ENCODE measurements at regions not wholly inside any gene's neighbourhood (a gene's known extent, or its start where the extent isn't known, plus 50 kb on each side); places are given as distances from the start of the nearest gene placed in this dataset.

GRCh38 chr1:199226163-199226562 is 587.3 kb downstream of the PTPRC start:
- CTCF ChIA-PET = no interaction called here
- POLR2A ChIA-PET = no interaction called here
- Histone ChIP-seq H3K4me3 (ENCODE audit: low read depth, low read length) (no peak overlapping the region), H3K4me1 (ENCODE audit: control insufficient read depth, insufficient read depth, low read length) (no peaks in the 10 kb centered on the region; the same call in 1 of the 2 replicates), H3K36me3 (ENCODE audit: control insufficient read depth in 2 of 2, insufficient read depth in 1 of 2, low read length in 2 of 2) (no peaks in the 10 kb centered on the region), H3K9me3 (ENCODE audit: control insufficient read depth, insufficient read depth, low read depth, low read length) (no peaks in the 10 kb centered on the region; the same call in 1 of the 2 replicates), H3K27ac (ENCODE audit: extremely low read depth, low read depth, low read length) (no peak overlapping the region)
- TF ChIP-seq ZSCAN16 (tag by site-specific recombination; IDR thresholded peaks at IDR 0.05) = no peak

DNA sequence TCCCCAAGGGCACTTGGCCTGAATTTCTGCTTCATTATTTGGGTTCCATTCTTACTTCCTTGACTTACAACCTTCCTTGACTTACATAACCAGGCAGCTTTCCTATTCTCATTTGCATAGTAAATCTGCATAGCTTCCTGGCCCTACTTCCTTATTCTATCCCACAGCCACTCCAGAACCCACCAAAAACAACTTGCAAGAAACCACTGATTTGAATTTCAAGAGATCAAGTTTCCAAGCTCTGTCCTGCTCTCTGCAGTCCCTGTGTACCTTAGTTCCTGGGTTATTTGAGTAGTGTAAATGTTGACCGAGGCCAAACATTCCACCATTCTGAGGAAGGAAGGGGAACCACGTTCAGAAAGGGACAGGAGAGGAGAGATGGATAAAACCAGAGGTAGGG is 603.3 kb downstream of the PTPRC start:
- Histone ChIP-seq H3K9me3 (ENCODE audit: control insufficient read depth, insufficient read depth, low read depth, low read length) (no peaks in the 10 kb centered on the region), H3K4me1 (ENCODE audit: control insufficient read depth, insufficient read depth, low read length) (no peaks in the 10 kb centered on the region), H3K4me3 (ENCODE audit: low read depth, low read length) (no peak overlapping the region), H3K36me3 (ENCODE audit: control insufficient read depth in 2 of 2, insufficient read depth in 1 of 2, low read length in 2 of 2) (no peaks in the 10 kb centered on the region), H3K27ac (ENCODE audit: extremely low read depth, low read depth, low read length) (no peak overlapping the region)
- POLR2A ChIA-PET = no interaction called here
- TF ChIP-seq, protein P1, sequence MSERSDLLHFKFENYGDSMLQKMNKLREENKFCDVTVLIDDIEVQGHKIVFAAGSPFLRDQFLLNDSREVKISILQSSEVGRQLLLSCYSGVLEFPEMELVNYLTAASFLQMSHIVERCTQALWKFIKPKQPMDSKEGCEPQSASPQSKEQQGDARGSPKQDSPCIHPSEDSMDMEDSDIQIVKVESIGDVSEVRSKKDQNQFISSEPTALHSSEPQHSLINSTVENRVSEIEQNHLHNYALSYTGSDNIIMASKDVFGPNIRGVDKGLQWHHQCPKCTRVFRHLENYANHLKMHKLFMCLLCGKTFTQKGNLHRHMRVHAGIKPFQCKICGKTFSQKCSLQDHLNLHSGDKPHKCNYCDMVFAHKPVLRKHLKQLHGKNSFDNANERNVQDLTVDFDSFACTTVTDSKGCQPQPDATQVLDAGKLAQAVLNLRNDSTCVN (tag by site-specific recombination; optimal IDR thresholded peaks at IDR 0.05) = no peak
- TF ChIP-seq ZNF214 (tag by site-specific recombination; IDR thresholded peaks at IDR 0.05; ENCODE audit: borderline replicate concordance) (no peak), YY2 (tag by site-specific recombination; IDR thresholded peaks at IDR 0.05) (no peak), ZNF785 (tag by site-specific recombination; IDR thresholded peaks at IDR 0.05) (no peak), ZNF610 (tag by site-specific recombination; IDR thresholded peaks at IDR 0.05; ENCODE audit: borderline replicate concordance) (no peak), PATZ1 (tag by site-specific recombination; IDR thresholded peaks at IDR 0.05) (no peak), HIC1 (tag by site-specific recombination; IDR thresholded peaks at IDR 0.05) (no peak), ZFHX2 (tag by site-specific recombination; conservative IDR thresholded peaks at IDR 0.05) (no peak), ZNF23 (tag by site-specific recombination; IDR thresholded peaks at IDR 0.05; ENCODE audit: borderline replicate concordance) (no peak)
- TF ChIP-seq, protein P2, sequence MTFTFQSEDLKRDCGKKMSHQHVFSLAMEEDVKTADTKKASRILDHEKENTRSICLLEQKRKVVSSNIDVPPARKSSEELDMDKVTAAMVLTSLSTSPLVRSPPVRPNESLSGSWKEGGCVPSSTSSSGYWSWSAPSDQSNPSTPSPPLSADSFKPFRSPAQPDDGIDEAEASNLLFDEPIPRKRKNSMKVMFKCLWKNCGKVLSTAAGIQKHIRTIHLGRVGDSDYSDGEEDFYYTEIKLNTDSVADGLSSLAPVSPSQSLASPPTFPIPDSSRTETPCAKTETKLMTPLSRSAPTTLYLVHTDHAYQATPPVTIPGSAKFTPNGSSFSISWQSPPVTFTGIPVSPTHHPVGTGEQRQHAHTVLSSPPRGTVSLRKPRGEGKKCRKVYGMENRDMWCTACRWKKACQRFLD (tag by site-specific recombination; IDR thresholded peaks at IDR 0.05) = no peak
- TF ChIP-seq, protein P3, sequence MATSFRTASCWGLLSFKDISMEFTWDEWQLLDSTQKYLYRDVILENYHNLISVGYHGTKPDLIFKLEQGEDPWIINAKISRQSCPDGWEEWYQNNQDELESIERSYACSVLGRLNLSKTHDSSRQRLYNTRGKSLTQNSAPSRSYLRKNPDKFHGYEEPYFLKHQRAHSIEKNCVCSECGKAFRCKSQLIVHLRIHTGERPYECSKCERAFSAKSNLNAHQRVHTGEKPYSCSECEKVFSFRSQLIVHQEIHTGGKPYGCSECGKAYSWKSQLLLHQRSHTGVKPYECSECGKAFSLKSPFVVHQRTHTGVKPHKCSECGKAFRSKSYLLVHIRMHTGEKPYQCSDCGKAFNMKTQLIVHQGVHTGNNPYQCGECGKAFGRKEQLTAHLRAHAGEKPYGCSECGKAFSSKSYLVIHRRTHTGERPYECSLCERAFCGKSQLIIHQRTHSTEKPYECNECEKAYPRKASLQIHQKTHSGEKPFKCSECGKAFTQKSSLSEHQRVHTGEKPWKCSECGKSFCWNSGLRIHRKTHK (tag by site-specific recombination; IDR thresholded peaks at IDR 0.05) = no peak
- CTCF ChIA-PET = interaction anchor here (0.9 to 2.9 kb wide), 2 partner anchors 469 to 483 kb away, joined by 3 to 11 read pairs; no protein-coding TSS in a partner anchor

DNA sequence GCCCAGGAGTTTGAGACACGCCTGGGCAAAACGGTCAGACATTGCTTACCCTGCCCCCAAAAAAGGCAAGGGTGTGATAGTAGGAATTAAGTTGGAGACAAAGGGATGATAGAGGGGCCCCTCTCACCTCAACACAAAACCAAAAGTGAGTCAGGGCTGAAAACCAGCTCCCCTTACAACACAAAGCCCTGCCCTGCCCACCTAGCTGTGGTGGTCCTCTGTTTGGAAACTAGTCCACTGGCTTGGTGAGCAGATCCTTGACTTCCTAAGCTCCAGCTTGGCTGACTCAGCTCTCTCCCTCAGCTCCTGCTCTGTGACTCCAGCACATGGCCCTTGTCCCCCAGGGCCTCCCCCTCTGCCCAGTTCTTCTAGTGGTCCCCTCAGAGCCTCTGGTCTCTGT is 603.8 kb downstream of the PTPRC start:
- no peak for TF ChIP-seq RBAK (tag by site-specific recombination; IDR thresholded peaks at IDR 0.05)
- TF ChIP-seq ZBTB8A (tag by site-specific recombination; IDR thresholded peaks at IDR 0.05) = no peak
- Histone ChIP-seq H3K27ac (ENCODE audit: extremely low read depth, low read depth, low read length) (no peak overlapping the region), H3K4me1 (ENCODE audit: control insufficient read depth, insufficient read depth, low read length) (no peaks in the 10 kb centered on the region), H3K9me3 (ENCODE audit: control insufficient read depth, insufficient read depth, low read depth, low read length) (no peaks in the 10 kb centered on the region), H3K4me3 (ENCODE audit: low read depth, low read length) (no peak overlapping the region), H3K36me3 (ENCODE audit: control insufficient read depth in 2 of 2, insufficient read depth in 1 of 2, low read length in 2 of 2) (no peaks in the 10 kb centered on the region)
- ChIA-PET CTCF (interaction anchor here (0.9 to 2.9 kb wide), 3 partner anchors 15 to 483 kb away, joined by 3 to 11 read pairs (median 3); no protein-coding TSS in a partner anchor), POLR2A (no interaction called here)

Data from HEK293 (cell line).